ENCODE measurements at regions not wholly inside any gene's neighbourhood (a gene's known extent, or its start where the extent isn't known, plus 50 kb on each side); places are given as distances from the start of the nearest gene placed in this dataset.

DNA sequence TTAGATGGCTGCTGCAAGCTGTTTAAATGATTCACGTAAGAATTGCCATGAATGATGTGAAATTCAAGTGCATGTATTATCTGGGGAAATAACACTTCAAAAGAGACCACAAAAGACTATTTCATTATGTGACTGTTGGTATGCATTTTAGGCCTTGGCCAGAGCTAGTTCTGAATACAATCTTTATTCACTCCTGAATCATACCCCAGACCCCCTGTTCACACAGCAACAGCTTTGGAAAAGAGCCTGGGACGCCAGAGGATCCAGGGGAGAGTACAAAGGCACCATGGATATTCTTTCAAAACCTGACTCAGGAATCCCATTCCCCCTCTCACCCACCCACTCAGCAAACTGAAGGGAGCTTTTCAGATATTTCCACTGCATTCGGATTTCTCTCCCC, 377.1 kb upstream of the DPP6 start:
- TF ChIP-seq RAD21 (conservative IDR thresholded peaks at IDR 0.05) (no peak), REST (IDR thresholded peaks at IDR 0.05; ENCODE audit: borderline replicate concordance) (no peak), MXI1 (conservative IDR thresholded peaks at IDR 0.05; ENCODE audit: poor library complexity, severe bottlenecking) (no peak), POLR2AphosphoS5 (IDR thresholded peaks at IDR 0.05) (no peak), EP300 (conservative IDR thresholded peaks at IDR 0.05; ENCODE audit: poor library complexity, severe bottlenecking) (no peak)
- TF ChIP-seq, protein P1, sequence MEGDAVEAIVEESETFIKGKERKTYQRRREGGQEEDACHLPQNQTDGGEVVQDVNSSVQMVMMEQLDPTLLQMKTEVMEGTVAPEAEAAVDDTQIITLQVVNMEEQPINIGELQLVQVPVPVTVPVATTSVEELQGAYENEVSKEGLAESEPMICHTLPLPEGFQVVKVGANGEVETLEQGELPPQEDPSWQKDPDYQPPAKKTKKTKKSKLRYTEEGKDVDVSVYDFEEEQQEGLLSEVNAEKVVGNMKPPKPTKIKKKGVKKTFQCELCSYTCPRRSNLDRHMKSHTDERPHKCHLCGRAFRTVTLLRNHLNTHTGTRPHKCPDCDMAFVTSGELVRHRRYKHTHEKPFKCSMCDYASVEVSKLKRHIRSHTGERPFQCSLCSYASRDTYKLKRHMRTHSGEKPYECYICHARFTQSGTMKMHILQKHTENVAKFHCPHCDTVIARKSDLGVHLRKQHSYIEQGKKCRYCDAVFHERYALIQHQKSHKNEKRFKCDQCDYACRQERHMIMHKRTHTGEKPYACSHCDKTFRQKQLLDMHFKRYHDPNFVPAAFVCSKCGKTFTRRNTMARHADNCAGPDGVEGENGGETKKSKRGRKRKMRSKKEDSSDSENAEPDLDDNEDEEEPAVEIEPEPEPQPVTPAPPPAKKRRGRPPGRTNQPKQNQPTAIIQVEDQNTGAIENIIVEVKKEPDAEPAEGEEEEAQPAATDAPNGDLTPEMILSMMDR (IDR thresholded peaks at IDR 0.05; ENCODE audit: poor library complexity, severe bottlenecking), result no peak
- H3K9me2 ChIP-seq (ENCODE audit: insufficient read depth, low read length), result no peaks in the 10 kb centered on the region
- no peaks in the 10 kb centered on the region for H3F3A ChIP-seq (ENCODE audit: insufficient read depth, low read length, poor library complexity, severe bottlenecking)
- no peak overlapping the region for H2AFZ ChIP-seq (ENCODE audit: low read depth, low read length)
- no peak overlapping the region for H3K4me2 ChIP-seq (ENCODE audit: low read length)
- H3K9me3 ChIP-seq (ENCODE audit: low read length), result no peaks in the 10 kb centered on the region
- no peaks in the 10 kb centered on the region for H4K20me1 ChIP-seq (ENCODE audit: insufficient read depth)
- no peaks in the 10 kb centered on the region for H3K27me3 ChIP-seq (ENCODE audit: insufficient read depth, low read depth, low read length)
- no peaks in the 10 kb centered on the region for H3K36me3 ChIP-seq (ENCODE audit: insufficient read depth, low read length)
- no peak overlapping the region for H3K9ac ChIP-seq (ENCODE audit: low read length)
- no peak overlapping the region for H3K4me3 ChIP-seq (ENCODE audit: low read length)
- H3K27ac ChIP-seq (ENCODE audit: low read length), result no peak overlapping the region
- no peaks in the 10 kb centered on the region for H3K79me2 ChIP-seq (replicated peaks; ENCODE audit: insufficient read depth, low read length)

GRCh38 chr7:153682628-153683027, 369.6 kb upstream of the DPP6 start:
- H2AFZ ChIP-seq (ENCODE audit: low read depth, low read length), result no peak overlapping the region
- no peaks in the 10 kb centered on the region for H4K20me1 ChIP-seq (ENCODE audit: insufficient read depth)
- no peak overlapping the region for H3K4me3 ChIP-seq (ENCODE audit: low read length)
- no peaks in the 10 kb centered on the region for H3K36me3 ChIP-seq (ENCODE audit: insufficient read depth, low read length)
- no peaks in the 10 kb centered on the region for H3K9me2 ChIP-seq (ENCODE audit: insufficient read depth, low read length)
- H3K27me3 ChIP-seq (ENCODE audit: insufficient read depth, low read depth, low read length), result no peaks in the 10 kb centered on the region
- H3K4me2 ChIP-seq (ENCODE audit: low read length), result no peak overlapping the region
- H3K27ac ChIP-seq (ENCODE audit: low read length), result no peak overlapping the region
- no peak overlapping the region for H3K9ac ChIP-seq (ENCODE audit: low read length)
- H3F3A ChIP-seq (ENCODE audit: insufficient read depth, low read length, poor library complexity, severe bottlenecking), result no peaks in the 10 kb centered on the region
- H3K79me2 ChIP-seq (replicated peaks; ENCODE audit: insufficient read depth, low read length), result no peaks in the 10 kb centered on the region
- no peaks in the 10 kb centered on the region for H3K9me3 ChIP-seq (ENCODE audit: low read length)
- TF ChIP-seq, protein P1 (IDR thresholded peaks at IDR 0.05; ENCODE audit: poor library complexity, severe bottlenecking), result no peak
- TF ChIP-seq TAF1 (IDR thresholded peaks at IDR 0.05; ENCODE audit: low read depth) (no peak), MXI1 (conservative IDR thresholded peaks at IDR 0.05; ENCODE audit: poor library complexity, severe bottlenecking) (no peak), SMC3 (conservative IDR thresholded peaks at IDR 0.05; ENCODE audit: poor library complexity) (peak; percentile 21)
